ENCODE measurements at regions not wholly inside any gene's neighbourhood (a gene's known extent, or its start where the extent isn't known, plus 50 kb on each side); places are given as distances from the start of the nearest gene placed in this dataset.

DNA sequence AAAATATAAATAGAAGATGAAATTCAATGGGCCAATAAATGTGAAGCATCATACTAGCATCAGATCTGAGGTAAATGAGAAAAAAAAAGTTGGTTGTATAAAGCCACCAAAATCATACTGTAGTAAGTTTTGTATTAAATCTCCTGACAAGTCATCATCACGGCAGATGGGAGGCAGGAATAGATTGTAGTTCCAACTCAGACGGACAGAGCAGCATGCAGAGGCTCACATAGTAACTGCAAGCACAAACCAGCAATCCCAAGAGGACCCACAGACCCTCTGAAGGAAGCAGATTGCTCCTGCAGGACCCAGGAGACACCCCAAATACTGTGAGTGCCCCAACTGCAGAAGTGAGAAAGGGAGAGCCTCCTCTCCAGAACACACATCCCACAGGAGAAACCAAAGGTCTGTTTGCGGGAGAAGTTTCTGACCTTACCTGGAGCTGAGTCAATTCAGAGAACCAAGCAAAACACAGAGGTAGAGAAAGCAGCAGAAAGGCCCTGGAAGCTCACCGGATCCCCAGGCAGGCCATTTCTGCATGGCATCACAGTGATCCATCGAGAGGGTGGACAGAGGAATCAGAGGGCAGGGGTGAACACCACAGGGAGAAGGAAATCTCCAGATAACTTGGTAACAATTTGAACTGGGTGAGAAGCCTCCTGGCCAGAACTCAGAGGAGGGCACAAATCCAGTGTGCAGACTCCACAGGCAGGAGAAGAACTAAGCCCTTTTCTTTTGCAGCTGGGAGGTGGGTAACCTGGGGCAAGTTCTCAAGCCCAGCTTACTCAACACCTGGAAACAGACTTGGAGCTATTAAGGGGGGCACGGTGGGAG is 141.6 kb upstream of the ARHGEF26 start:
- DNase-seq: no peak
- TF ChIP-seq GATA1 (IDR thresholded peaks at IDR 0.05; ENCODE audit: low read depth, low read length) (no peak), POLR2A (IDR thresholded peaks at IDR 0.05; ENCODE audit: low read length) (no peak)

- DNase-seq: peak in 1 of 2 experiments; percentile 3
- TF ChIP-seq GATA1 (IDR thresholded peaks at IDR 0.05; ENCODE audit: low read depth, low read length) (no peak), POLR2A (IDR thresholded peaks at IDR 0.05; ENCODE audit: low read length) (no peak)
Measured at GRCh38 chr3:153980252-153980590, 141.0 kb upstream of the ARHGEF26 start.

- DNase-seq: peak; percentile 7 to 12
Measured at GRCh38 chr3:153997364-153997763, 123.8 kb upstream of the ARHGEF26 start.

GRCh38 chr3:154003649-154004048 is 117.5 kb upstream of the ARHGEF26 start:
- DNase-seq: no peak
- TF ChIP-seq GATA1 (IDR thresholded peaks at IDR 0.05; ENCODE audit: low read depth, low read length) (no peak), POLR2A (IDR thresholded peaks at IDR 0.05; ENCODE audit: low read length) (no peak)

GRCh38 chr3:154011036-154011435 is 110.2 kb upstream of the ARHGEF26 start:
- no peak for DNase-seq
- TF ChIP-seq GATA1 (IDR thresholded peaks at IDR 0.05; ENCODE audit: low read depth, low read length) (no peak), POLR2A (IDR thresholded peaks at IDR 0.05; ENCODE audit: low read length) (no peak)

DNA sequence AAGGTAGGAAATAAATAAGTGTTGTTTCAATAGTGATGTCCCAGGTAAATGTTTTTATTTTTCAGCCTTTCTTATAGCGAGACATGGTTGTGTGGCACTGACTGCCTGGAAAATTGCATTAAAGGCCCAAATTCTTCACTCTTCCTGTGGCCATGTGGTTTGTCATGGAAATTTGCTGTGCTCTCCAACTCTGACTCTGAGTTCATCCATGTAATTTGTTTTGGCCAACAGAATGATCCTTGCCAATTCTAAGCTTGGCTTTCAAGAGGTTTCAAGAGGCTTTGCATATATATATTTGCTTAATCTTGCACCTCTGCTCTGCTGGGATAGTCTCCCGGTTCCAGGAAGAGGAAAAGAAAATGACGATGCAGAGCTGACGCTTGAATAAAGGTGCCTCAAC is 107.5 kb upstream of the ARHGEF26 start:
- DNase-seq: no peak
- TF ChIP-seq GATA1 (IDR thresholded peaks at IDR 0.05; ENCODE audit: low read depth, low read length) (no peak), POLR2A (IDR thresholded peaks at IDR 0.05; ENCODE audit: low read length) (no peak)

GRCh38 chr3:154015307-154015706 is 105.9 kb upstream of the ARHGEF26 start:
- TF ChIP-seq POLR2A (IDR thresholded peaks at IDR 0.05; ENCODE audit: low read length) (no peak), GATA1 (IDR thresholded peaks at IDR 0.05; ENCODE audit: low read depth, low read length) (no peak)
- no peak for DNase-seq

DNA sequence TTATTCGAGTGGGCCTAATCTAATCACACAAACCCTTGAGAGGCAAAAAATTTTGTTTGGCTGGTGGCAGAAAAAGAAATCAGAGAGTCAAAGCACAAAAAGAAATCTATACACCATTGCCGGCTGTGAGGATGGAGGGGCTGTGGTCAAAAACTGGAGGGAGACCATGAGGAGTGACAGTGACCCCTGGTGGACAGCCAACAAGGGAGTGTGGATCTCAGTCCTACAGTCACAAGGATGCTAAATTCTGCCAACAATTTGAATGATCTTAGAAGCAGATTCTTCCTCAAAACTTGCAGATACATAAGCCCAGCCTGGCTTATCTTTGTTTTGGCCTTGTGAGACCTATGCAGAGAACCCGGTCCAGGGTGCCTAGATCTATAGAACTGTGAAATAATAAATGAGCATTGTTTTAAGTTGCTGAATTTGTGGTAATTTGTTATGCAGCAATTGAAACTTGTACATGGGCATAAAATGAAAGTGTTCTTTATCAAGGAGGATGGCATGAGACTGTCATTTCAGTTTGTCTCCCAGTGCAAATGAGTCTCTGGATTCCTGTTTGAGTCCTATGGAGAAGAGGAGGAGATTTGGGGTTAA is 103.0 kb upstream of the ARHGEF26 start:
- peak; percentile 36 to 57 for DNase-seq
- TF ChIP-seq GATA1 (IDR thresholded peaks at IDR 0.05; ENCODE audit: low read depth, low read length) (no peak), POLR2A (IDR thresholded peaks at IDR 0.05; ENCODE audit: low read length) (no peak)

DNA sequence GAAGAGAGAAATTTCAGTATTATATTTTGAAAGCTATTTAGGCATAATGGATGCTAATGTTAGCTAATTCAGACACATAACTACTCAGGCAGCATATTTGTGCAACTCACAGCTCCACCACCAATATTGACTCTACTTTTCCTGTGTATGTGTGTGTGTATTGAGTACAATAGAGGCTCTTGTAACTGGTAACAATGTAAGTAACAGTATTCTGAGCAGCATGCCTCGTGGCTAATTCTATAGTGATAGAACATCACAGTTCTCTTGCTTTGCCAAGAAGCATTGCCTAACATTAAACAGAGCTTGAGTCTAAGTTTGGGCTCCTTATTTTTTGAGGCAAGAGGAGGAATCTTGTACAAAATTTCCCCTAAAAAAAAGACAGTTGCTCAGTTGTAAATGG is 98.6 kb upstream of the ARHGEF26 start:
- no peak for DNase-seq
- TF ChIP-seq POLR2A (IDR thresholded peaks at IDR 0.05; ENCODE audit: low read length): no peak
- TF ChIP-seq GATA1 (IDR thresholded peaks at IDR 0.05; ENCODE audit: low read depth, low read length): no peak

DNA sequence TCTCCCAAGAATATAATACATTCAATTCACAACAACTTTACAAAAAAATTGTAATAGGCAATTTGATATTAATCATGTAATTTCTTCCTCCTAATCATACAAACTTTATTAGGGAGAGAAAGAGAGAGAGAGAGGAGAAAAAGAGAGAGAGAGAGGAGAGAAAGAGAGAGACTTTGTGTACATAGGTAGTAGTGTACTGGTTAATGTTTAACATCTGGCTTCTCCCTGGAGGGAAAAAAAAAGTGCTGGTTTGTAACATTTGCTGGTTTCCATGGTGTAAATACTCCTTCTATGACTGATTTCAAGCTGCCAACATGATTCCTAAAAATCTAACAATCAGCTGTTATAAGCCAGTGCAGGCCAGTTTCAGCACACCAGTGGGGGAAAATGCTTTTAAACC is 98.0 kb upstream of the ARHGEF26 start:
- no peak for TF ChIP-seq GATA1 (IDR thresholded peaks at IDR 0.05; ENCODE audit: low read depth, low read length)
- no peak for TF ChIP-seq POLR2A (IDR thresholded peaks at IDR 0.05; ENCODE audit: low read length)
- DNase-seq: no peak

- DNase-seq: no peak
- TF ChIP-seq POLR2A (IDR thresholded peaks at IDR 0.05; ENCODE audit: low read length): no peak
- TF ChIP-seq GATA1 (IDR thresholded peaks at IDR 0.05; ENCODE audit: low read depth, low read length): no peak
Measured at GRCh38 chr3:154025007-154025406, 96.2 kb upstream of the ARHGEF26 start.

DNA sequence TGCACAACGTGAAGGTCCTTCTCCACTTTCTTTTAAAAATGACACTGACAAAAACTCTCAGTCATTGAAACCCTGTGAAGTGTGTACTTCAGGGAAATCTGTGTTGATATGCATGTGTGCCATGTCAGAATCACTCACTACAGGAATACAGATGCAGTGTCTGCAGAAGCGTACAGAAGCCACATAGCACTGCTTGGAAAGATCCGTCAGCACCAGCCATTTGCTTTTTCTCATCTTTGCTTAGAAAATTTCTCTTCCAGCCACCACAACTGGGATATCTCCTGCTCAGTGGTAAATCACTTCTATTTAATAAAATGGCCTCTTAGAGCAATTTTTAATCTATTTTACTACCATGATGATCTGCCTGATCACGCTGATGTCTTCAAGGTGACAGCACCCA is 91.3 kb upstream of the ARHGEF26 start:
- TF ChIP-seq POLR2A (IDR thresholded peaks at IDR 0.05; ENCODE audit: low read length): no peak
- TF ChIP-seq GATA1 (IDR thresholded peaks at IDR 0.05; ENCODE audit: low read depth, low read length): no peak
- no peak for DNase-seq

- TF ChIP-seq GATA1 (IDR thresholded peaks at IDR 0.05; ENCODE audit: low read depth, low read length): no peak
- TF ChIP-seq POLR2A (IDR thresholded peaks at IDR 0.05; ENCODE audit: low read length): no peak
- DNase-seq: no peak
Measured at GRCh38 chr3:154034797-154035330, 86.3 kb upstream of the ARHGEF26 start.

GRCh38 chr3:154040283-154040682 is 80.9 kb upstream of the ARHGEF26 start:
- TF ChIP-seq GATA1 (IDR thresholded peaks at IDR 0.05; ENCODE audit: low read depth, low read length): no peak
- no peak for TF ChIP-seq POLR2A (IDR thresholded peaks at IDR 0.05; ENCODE audit: low read length)
- DNase-seq: peak; percentile 5 to 19

DNA sequence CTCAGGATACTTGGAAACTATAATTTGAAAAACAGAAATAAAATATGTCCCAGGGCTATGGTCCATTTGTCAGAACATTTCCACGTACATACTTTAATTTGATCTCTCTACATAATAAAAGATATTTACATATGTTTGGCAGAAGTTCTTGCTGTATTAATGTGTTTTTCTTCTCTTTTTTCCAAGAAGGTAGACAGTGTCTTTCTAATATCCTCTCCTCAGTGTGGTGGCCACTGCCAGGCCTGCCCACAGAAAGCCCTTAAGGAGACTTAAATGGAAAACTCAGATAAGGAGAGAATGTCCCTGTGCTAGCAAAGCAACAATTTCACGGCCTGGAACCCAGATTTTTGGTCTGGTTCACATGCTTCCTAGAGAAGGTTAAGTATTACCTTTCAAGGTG is 76.5 kb upstream of the ARHGEF26 start:
- TF ChIP-seq POLR2A (IDR thresholded peaks at IDR 0.05; ENCODE audit: low read length) (no peak), GATA1 (IDR thresholded peaks at IDR 0.05; ENCODE audit: low read depth, low read length) (no peak)
- DNase-seq: no peak
